ENCODE measurements at regions not wholly inside any gene's neighbourhood (a gene's known extent, or its start where the extent isn't known, plus 50 kb on each side); places are given as distances from the start of the nearest gene placed in this dataset.
"Not testable (repeated sequence)": the region's sequence is repeated elsewhere in the genome, so short reads cannot be mapped to it uniquely, and the experiment has no call there.

- DNase-seq (ENCODE audit: low spot score in 2 of 2) = no peak
- 94% methylated on average over 3 of the region's 3 CpGs for WGBS
- H3K27me3 ChIP-seq = no peaks in the 10 kb centered on the region
- H3K9me3 ChIP-seq = no peaks in the 10 kb centered on the region
- H3K4me1 ChIP-seq = no peaks in the 10 kb centered on the region
- no peak for TF ChIP-seq EP300 (IDR thresholded peaks at IDR 0.05)
- no peak for TF ChIP-seq POLR2AphosphoS5 (IDR thresholded peaks at IDR 0.05)
- no peak for TF ChIP-seq POLR2A (IDR thresholded peaks at IDR 0.05)
- TF ChIP-seq, protein P1, sequence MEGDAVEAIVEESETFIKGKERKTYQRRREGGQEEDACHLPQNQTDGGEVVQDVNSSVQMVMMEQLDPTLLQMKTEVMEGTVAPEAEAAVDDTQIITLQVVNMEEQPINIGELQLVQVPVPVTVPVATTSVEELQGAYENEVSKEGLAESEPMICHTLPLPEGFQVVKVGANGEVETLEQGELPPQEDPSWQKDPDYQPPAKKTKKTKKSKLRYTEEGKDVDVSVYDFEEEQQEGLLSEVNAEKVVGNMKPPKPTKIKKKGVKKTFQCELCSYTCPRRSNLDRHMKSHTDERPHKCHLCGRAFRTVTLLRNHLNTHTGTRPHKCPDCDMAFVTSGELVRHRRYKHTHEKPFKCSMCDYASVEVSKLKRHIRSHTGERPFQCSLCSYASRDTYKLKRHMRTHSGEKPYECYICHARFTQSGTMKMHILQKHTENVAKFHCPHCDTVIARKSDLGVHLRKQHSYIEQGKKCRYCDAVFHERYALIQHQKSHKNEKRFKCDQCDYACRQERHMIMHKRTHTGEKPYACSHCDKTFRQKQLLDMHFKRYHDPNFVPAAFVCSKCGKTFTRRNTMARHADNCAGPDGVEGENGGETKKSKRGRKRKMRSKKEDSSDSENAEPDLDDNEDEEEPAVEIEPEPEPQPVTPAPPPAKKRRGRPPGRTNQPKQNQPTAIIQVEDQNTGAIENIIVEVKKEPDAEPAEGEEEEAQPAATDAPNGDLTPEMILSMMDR (IDR thresholded peaks at IDR 0.05) = no peak
- H3K27ac ChIP-seq = no peak overlapping the region
- no peaks in the 10 kb centered on the region for H3K36me3 ChIP-seq
- no peak overlapping the region for H3K4me3 ChIP-seq
Measured at GRCh38 chr1:70826428-70826827, 221.2 kb downstream of the PTGER3 start.

DNA sequence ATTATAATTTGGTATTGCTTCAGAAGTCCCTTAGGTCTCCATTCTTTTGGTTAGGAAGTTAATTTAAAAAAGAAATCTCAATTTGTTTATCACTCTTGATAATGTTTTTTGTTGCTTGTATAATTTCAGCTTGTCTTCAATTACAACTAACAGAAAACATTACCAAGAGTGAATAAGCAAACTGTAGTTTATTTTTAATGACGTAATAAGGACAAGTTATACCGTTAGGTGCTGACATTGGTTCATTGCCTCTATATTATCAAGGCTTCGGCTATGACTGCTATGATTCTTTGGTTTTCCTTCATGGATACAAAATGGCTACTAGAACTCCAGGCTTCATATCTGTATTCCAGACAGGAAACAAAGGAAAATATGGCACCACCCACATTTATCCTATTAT is 220.6 kb downstream of the PTGER3 start:
- Histone ChIP-seq H3K27ac (no peak overlapping the region), H3K36me3 (no peaks in the 10 kb centered on the region), H3K4me3 (no peak overlapping the region), H3K9me3 (no peaks in the 10 kb centered on the region), H3K4me1 (no peaks in the 10 kb centered on the region), H3K27me3 (no peaks in the 10 kb centered on the region)
- no peak for TF ChIP-seq EP300 (IDR thresholded peaks at IDR 0.05)
- TF ChIP-seq, protein P1 (IDR thresholded peaks at IDR 0.05) = no peak
- WGBS = 97% methylated on average over 3 of the region's 3 CpGs
- DNase-seq (ENCODE audit: low spot score in 2 of 2) = no peak

DNA sequence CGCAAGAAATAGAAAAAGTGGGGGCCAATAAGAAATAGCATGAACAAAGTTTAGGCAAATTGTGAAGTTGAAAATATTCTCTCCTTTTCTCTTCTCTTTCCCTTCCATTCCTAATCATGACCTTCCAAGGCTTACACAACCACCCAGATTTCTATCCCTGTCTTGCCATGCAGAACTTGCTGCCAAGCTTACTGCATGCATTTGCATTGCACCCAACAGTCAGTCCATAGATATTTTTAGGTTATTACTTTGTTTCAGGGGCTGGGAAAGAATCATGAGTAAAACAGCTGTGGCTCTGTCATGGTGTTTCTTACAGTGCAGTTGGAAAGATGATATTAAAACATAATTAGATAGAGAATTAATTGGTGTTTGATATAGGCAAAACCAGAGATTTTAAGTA is 219.4 kb downstream of the PTGER3 start:
- H3K4me3 ChIP-seq = no peak overlapping the region
- 85% methylated on average over 1 of the region's 1 CpG for WGBS
- H3K27me3 ChIP-seq = no peaks in the 10 kb centered on the region
- TF ChIP-seq, protein P1 (IDR thresholded peaks at IDR 0.05) = no peak
- TF ChIP-seq POLR2A (IDR thresholded peaks at IDR 0.05) = no peak
- no peak for TF ChIP-seq EP300 (IDR thresholded peaks at IDR 0.05)
- TF ChIP-seq POLR2AphosphoS5 (IDR thresholded peaks at IDR 0.05) = no peak
- H3K9me3 ChIP-seq = no peaks in the 10 kb centered on the region
- DNase-seq (ENCODE audit: low spot score in 2 of 2) = no peak
- no peak overlapping the region for H3K27ac ChIP-seq
- H3K4me1 ChIP-seq = no peaks in the 10 kb centered on the region
- H3K36me3 ChIP-seq = no peaks in the 10 kb centered on the region

DNA sequence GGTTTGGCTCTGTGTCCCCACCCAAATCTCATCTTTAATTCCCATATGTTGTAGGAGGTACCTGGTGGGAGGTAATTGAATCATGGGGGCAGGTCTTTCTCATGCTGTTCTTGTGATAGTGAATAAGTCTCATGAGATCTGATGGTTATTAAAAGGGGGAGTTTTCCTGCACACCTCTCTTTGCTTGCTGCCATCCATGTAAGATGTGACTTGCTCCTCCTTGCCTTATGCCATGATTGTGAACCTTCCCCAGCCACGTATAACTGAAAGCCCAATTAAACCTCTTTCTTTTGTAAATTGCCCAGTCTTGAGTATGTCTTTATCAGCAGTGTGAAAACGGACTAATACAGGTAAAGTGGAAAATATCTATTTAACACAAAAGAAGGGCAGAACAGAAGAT is 213.3 kb downstream of the PTGER3 start:
- H3K27me3 ChIP-seq; H3K4me3 ChIP-seq; H3K4me1 ChIP-seq; H3K36me3 ChIP-seq; DNase-seq (ENCODE audit: low spot score in 2 of 2); H3K9me3 ChIP-seq; H3K27ac ChIP-seq: not testable (repeated sequence)
- WGBS = 85% methylated on average over 2 of the region's 2 CpGs

- 90% methylated on average over 1 of the region's 1 CpG for WGBS
- no peaks in the 10 kb centered on the region for H3K27me3 ChIP-seq
- H3K27ac ChIP-seq = no peak overlapping the region
- no peak for DNase-seq (ENCODE audit: low spot score in 2 of 2)
- no peak for TF ChIP-seq EP300 (IDR thresholded peaks at IDR 0.05)
- no peak for TF ChIP-seq POLR2AphosphoS5 (IDR thresholded peaks at IDR 0.05)
- TF ChIP-seq, protein P1 (IDR thresholded peaks at IDR 0.05) = no peak
- H3K4me1 ChIP-seq = no peaks in the 10 kb centered on the region
- no peaks in the 10 kb centered on the region for H3K9me3 ChIP-seq
- no peak overlapping the region for H3K4me3 ChIP-seq
- H3K36me3 ChIP-seq = no peaks in the 10 kb centered on the region
Measured at GRCh38 chr1:70836456-70836855, 211.2 kb downstream of the PTGER3 start.

- no peak overlapping the region for H3K4me3 ChIP-seq
- no peak for TF ChIP-seq POLR2A (IDR thresholded peaks at IDR 0.05)
- TF ChIP-seq, protein P1 (IDR thresholded peaks at IDR 0.05) = no peak
- no peak for TF ChIP-seq POLR2AphosphoS5 (IDR thresholded peaks at IDR 0.05)
- no peak for TF ChIP-seq EP300 (IDR thresholded peaks at IDR 0.05)
- no peak for DNase-seq (ENCODE audit: low spot score in 2 of 2)
- H3K27me3 ChIP-seq = no peaks in the 10 kb centered on the region
- WGBS = 42% methylated on average over 3 of the region's 3 CpGs
- H3K36me3 ChIP-seq = no peaks in the 10 kb centered on the region
- no peaks in the 10 kb centered on the region for H3K9me3 ChIP-seq
- no peak overlapping the region for H3K27ac ChIP-seq
- no peaks in the 10 kb centered on the region for H3K4me1 ChIP-seq
Measured at GRCh38 chr1:70840260-70840953, 207.2 kb downstream of the PTGER3 start.

All from suprapubic skin (tissue), 4 donors.